ENCODE measurements at regions not wholly inside any gene's neighbourhood (a gene's known extent, or its start where the extent isn't known, plus 50 kb on each side); places are given as distances from the start of the nearest gene placed in this dataset.
A peak's percentile ranks its signal among the peaks of the same experiment; 100 is the strongest.

- no peaks in the 10 kb centered on the region for H3K27me3 ChIP-seq (ENCODE audit: insufficient read depth, low read depth, severe bottlenecking)
- no peak for DNase-seq
- no peaks in the 10 kb centered on the region for H3K9me3 ChIP-seq (ENCODE audit: severe bottlenecking)
- no peak overlapping the region for H3K27ac ChIP-seq
- TF ChIP-seq, protein P1, sequence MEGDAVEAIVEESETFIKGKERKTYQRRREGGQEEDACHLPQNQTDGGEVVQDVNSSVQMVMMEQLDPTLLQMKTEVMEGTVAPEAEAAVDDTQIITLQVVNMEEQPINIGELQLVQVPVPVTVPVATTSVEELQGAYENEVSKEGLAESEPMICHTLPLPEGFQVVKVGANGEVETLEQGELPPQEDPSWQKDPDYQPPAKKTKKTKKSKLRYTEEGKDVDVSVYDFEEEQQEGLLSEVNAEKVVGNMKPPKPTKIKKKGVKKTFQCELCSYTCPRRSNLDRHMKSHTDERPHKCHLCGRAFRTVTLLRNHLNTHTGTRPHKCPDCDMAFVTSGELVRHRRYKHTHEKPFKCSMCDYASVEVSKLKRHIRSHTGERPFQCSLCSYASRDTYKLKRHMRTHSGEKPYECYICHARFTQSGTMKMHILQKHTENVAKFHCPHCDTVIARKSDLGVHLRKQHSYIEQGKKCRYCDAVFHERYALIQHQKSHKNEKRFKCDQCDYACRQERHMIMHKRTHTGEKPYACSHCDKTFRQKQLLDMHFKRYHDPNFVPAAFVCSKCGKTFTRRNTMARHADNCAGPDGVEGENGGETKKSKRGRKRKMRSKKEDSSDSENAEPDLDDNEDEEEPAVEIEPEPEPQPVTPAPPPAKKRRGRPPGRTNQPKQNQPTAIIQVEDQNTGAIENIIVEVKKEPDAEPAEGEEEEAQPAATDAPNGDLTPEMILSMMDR (IDR thresholded peaks at IDR 0.05; ENCODE audit: low read depth, low read length), result no peak
- no peak overlapping the region for H3K4me3 ChIP-seq (ENCODE audit: low read depth, low read length)
- H3K36me3 ChIP-seq, result no peaks in the 10 kb centered on the region
Measured at GRCh38 chr5:93874080-93874479, 132.7 kb upstream of the POU5F2 start.

GRCh38 chr5:93873211-93873736 is 131.9 kb upstream of the POU5F2 start:
- no peaks in the 10 kb centered on the region for H3K27me3 ChIP-seq (ENCODE audit: insufficient read depth, low read depth, severe bottlenecking)
- TF ChIP-seq, protein P1 (IDR thresholded peaks at IDR 0.05; ENCODE audit: low read depth, low read length), result no peak
- H3K36me3 ChIP-seq, result no peaks in the 10 kb centered on the region
- DNase-seq, result no peak
- H3K9me3 ChIP-seq (ENCODE audit: severe bottlenecking), result no peaks in the 10 kb centered on the region
- no peak overlapping the region for H3K4me3 ChIP-seq (ENCODE audit: low read depth, low read length)
- no peak overlapping the region for H3K27ac ChIP-seq

- Histone ChIP-seq H3K27ac (no peak overlapping the region), H3K4me3 (ENCODE audit: low read depth, low read length) (no peak overlapping the region), H3K36me3 (no peaks in the 10 kb centered on the region), H3K27me3 (ENCODE audit: insufficient read depth, low read depth, severe bottlenecking) (no peaks in the 10 kb centered on the region), H3K9me3 (ENCODE audit: severe bottlenecking) (no peaks in the 10 kb centered on the region)
- TF ChIP-seq, protein P1 (IDR thresholded peaks at IDR 0.05; ENCODE audit: low read depth, low read length), result no peak
- DNase-seq, result no peak
Measured at GRCh38 chr5:93870649-93871048, 129.2 kb upstream of the POU5F2 start.

GRCh38 chr5:93868851-93869250 is 127.5 kb upstream of the POU5F2 start:
- DNase-seq, result no peak
- no peaks in the 10 kb centered on the region for H3K27me3 ChIP-seq (ENCODE audit: insufficient read depth, low read depth, severe bottlenecking)
- no peaks in the 10 kb centered on the region for H3K36me3 ChIP-seq
- H3K4me3 ChIP-seq (ENCODE audit: low read depth, low read length), result no peak overlapping the region
- TF ChIP-seq, protein P1 (IDR thresholded peaks at IDR 0.05; ENCODE audit: low read depth, low read length), result no peak
- no peaks in the 10 kb centered on the region for H3K9me3 ChIP-seq (ENCODE audit: severe bottlenecking)
- H3K27ac ChIP-seq, result no peak overlapping the region

- Histone ChIP-seq H3K27ac (no peak overlapping the region), H3K9me3 (ENCODE audit: severe bottlenecking) (no peaks in the 10 kb centered on the region), H3K36me3 (no peaks in the 10 kb centered on the region), H3K4me3 (ENCODE audit: low read depth, low read length) (no peak overlapping the region), H3K27me3 (ENCODE audit: insufficient read depth, low read depth, severe bottlenecking) (no peaks in the 10 kb centered on the region)
- peak; percentile 16 for DNase-seq
- TF ChIP-seq, protein P1 (IDR thresholded peaks at IDR 0.05; ENCODE audit: low read depth, low read length), result peak; percentile 11; the same call in 1 of the 2 replicates
Measured at GRCh38 chr5:93850311-93850710, 108.9 kb upstream of the POU5F2 start.

GRCh38 chr5:93845376-93845775 is 104.0 kb upstream of the POU5F2 start:
- TF ChIP-seq, protein P1 (IDR thresholded peaks at IDR 0.05; ENCODE audit: low read depth, low read length), result no peak
- no peak overlapping the region for H3K4me3 ChIP-seq (ENCODE audit: low read depth, low read length)
- H3K9me3 ChIP-seq (ENCODE audit: severe bottlenecking), result no peaks in the 10 kb centered on the region

More at GRCh38 chr5:93845376-93845775, 104.0 kb upstream of the POU5F2 start:
- DNase-seq, result no peak
- no peaks in the 10 kb centered on the region for H3K36me3 ChIP-seq
- H3K27ac ChIP-seq, result no peak overlapping the region
- no peaks in the 10 kb centered on the region for H3K27me3 ChIP-seq (ENCODE audit: insufficient read depth, low read depth, severe bottlenecking)
